ENCODE measurements at regions not wholly inside any gene's neighbourhood (a gene's known extent, or its start where the extent isn't known, plus 50 kb on each side); places are given as distances from the start of the nearest gene placed in this dataset.
"Not testable (repeated sequence)": the region's sequence is repeated elsewhere in the genome, so short reads cannot be mapped to it uniquely, and the experiment has no call there.

- DNase-seq, result no peak
Measured at GRCh38 chr4:128560754-128561495, 248.6 kb upstream of the JADE1 start.

GRCh38 chr4:128558896-128559679 is 250.4 kb upstream of the JADE1 start:
- no peak for DNase-seq

GRCh38 chr4:128556756-128557155 is 252.7 kb upstream of the JADE1 start:
- no peak for DNase-seq

GRCh38 chr4:128553686-128554515 is 255.6 kb upstream of the JADE1 start:
- DNase-seq, result no peak

GRCh38 chr4:128552586-128552907 is 257.0 kb upstream of the JADE1 start:
- no peak for DNase-seq

- DNase-seq, result no peak
Measured at GRCh38 chr4:128551280-128551679, 258.2 kb upstream of the JADE1 start.

GRCh38 chr4:128550060-128550459 is 259.4 kb upstream of the JADE1 start:
- DNase-seq, result no peak

- DNase-seq, result no peak
Measured at GRCh38 chr4:128549636-128550035, 259.9 kb upstream of the JADE1 start.

- no peak for DNase-seq
Measured at GRCh38 chr4:128548381-128548780, 260.8 kb upstream of the PGRMC2 start.

- DNase-seq, result no peak
Measured at GRCh38 chr4:128544272-128544671, 256.7 kb upstream of the PGRMC2 start.

GRCh38 chr4:128543696-128544095 is 256.1 kb upstream of the PGRMC2 start:
- no peak for DNase-seq

GRCh38 chr4:128542047-128542446 is 254.4 kb upstream of the PGRMC2 start:
- DNase-seq, result no peak

- no peak for DNase-seq
Measured at GRCh38 chr4:128540122-128540521, 252.5 kb upstream of the PGRMC2 start.

- DNase-seq, result no peak
Measured at GRCh38 chr4:128538111-128538882, 250.7 kb upstream of the PGRMC2 start.

GRCh38 chr4:128536746-128537145 is 249.1 kb upstream of the PGRMC2 start:
- DNase-seq, result no peak

- DNase-seq, result not testable (repeated sequence)
Measured at GRCh38 chr4:128535510-128535909, 247.9 kb upstream of the PGRMC2 start.

- no peak for DNase-seq
Measured at GRCh38 chr4:128528793-128529553, 241.4 kb upstream of the PGRMC2 start.

GRCh38 chr4:128527946-128528576 is 240.4 kb upstream of the PGRMC2 start:
- no peak for DNase-seq

- DNase-seq, result no peak
Measured at GRCh38 chr4:128527351-128527750, 239.7 kb upstream of the PGRMC2 start.

- no peak for DNase-seq
Measured at GRCh38 chr4:128525992-128526630, 238.5 kb upstream of the PGRMC2 start.

GRCh38 chr4:128525387-128525786 is 237.8 kb upstream of the PGRMC2 start:
- no peak for DNase-seq

Measured in T-helper 9 cell (primary cell).